HG02973 (cell line): ENCODE measurements at regions not wholly inside any gene's neighbourhood (a gene's known extent, or its start where the extent isn't known, plus 50 kb on each side); places are given as distances from the start of the nearest gene placed in this dataset.
A peak's percentile ranks its signal among the peaks of the same experiment; 100 is the strongest.
"Not testable (repeated sequence)": the region's sequence is repeated elsewhere in the genome, so short reads cannot be mapped to it uniquely, and the experiment has no call there.

Experiments used
- ATAC-seq: cut with Tn5 transposase; IDR thresholded peaks from one replicate; pipeline ENCODE4 v1.9.1; 2021; ENCODE audit warnings: moderate library complexity; ENCODE audit not compliant: unreplicated experiment

DNA sequence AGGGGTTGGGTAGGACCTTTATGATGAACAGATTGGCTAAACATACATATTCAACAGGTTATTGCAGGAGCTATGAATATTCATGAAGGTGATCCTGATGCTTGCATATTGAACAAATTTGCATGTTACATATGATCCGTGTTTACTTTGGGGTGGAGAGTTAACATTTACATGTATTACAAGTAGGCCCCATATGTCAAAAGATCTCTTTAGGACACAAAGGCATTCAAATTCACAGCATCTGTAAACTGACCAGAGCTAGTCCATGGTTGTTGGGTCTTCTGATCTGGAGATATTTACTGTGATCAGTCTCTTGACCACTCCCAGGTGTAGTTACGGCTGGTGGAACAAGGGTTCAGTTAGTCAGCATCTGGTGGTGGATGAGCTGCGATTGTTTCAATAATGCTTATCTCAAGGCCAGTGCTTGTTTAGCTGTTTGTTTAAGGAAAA lies 80.4 kb downstream of the PMAIP1 start:
- ATAC-seq: no peak

DNA sequence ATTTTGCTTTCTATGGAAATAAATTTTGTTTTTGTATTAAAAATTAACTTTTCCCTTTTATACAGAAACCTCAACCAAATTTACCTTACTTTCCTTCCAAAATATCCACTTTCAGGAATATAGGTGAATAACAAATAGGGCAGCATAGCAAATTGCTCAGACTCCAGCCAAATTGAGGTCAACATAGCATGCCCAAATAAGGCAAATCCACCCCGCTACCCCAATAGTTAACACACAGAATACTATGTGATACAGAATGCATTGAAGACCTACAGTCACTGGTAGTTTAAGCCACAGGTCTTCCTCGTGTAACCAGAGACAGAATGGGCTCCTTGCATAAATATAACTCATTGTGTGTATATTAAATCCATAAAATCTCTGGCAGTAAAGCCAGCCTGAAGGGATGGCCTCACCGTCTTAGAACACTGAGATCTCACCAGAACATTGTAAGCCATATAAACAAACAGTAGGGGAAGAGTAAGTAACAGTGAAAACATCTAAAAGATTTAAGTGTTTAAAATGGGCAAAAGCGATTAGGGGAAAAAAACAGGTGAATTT lies 72.2 kb downstream of the PMAIP1 start:
- no peak for ATAC-seq

DNA sequence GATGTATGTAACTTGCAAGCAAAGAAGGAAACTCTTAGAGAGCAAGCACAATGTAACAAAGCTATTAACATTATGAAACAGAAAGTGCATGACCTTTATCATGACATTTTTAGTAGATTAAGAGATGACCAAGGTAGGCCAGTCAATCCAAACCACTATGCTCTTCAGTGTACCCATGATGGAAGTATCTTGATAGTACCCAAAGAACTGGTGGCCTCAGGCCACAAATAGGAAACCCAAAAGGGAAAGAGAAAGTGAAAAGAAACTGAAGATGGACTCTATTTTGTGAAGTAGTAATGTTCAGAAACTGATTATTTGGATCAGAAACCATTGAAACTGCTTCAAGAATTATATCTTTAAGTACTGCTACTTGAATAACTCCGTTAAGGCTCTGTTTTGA lies 71.3 kb downstream of the PMAIP1 start:
- ATAC-seq: peak; percentile 73

GRCh38 chr18:59969477-59970028 lies 69.8 kb downstream of the PMAIP1 start:
- not testable (repeated sequence) for ATAC-seq

GRCh38 chr18:59968583-59968982 lies 68.8 kb downstream of the PMAIP1 start:
- ATAC-seq: no peak

GRCh38 chr18:59967878-59968277 lies 68.1 kb downstream of the PMAIP1 start:
- ATAC-seq: no peak

- ATAC-seq: no peak
These were observed 67.1 kb downstream of the PMAIP1 start for GRCh38 chr18:59966913-59967312.

GRCh38 chr18:59963229-59963628 lies 63.4 kb downstream of the PMAIP1 start:
- ATAC-seq: no peak

DNA sequence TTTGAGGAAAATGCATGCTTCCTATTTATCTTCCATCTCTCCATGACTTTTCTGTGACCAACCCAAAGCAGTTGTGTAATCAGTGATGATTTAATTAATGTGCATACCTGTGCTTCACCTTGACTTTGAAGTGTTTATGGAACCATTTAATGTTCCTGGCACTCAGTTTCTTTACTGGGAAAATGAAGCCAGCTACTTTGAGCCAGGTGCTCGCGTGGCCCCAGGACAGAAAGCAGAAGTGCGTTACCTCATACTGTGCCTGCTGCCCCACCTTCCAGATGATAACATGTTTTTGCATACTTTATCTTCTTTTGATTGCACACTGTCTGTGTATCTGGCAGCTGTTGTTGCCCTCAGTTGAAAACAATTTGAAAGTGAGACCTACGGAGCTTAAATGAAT lies 61.3 kb downstream of the PMAIP1 start:
- ATAC-seq: peak; percentile 80

DNA sequence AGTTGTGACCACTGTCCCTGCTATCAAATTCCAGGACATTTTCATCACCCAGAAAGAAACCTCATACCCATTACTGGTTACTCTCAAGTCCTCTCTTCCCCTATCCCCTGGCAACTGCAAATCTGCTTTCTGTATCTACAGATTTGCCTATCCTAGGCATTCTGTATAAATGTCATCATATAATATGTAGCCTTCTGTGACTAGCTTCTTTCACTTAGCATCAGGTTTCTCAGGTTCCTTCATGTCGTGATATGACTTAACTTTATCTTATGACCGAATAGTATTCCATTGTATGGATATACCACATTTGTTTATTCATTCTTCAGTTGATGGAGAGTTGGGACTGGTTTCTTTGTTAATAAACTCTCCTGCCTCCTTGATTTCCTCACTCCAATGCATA lies 60.5 kb downstream of the PMAIP1 start:
- no peak for ATAC-seq

GRCh38 chr18:59959606-59960005 lies 59.8 kb downstream of the PMAIP1 start:
- ATAC-seq: no peak

DNA sequence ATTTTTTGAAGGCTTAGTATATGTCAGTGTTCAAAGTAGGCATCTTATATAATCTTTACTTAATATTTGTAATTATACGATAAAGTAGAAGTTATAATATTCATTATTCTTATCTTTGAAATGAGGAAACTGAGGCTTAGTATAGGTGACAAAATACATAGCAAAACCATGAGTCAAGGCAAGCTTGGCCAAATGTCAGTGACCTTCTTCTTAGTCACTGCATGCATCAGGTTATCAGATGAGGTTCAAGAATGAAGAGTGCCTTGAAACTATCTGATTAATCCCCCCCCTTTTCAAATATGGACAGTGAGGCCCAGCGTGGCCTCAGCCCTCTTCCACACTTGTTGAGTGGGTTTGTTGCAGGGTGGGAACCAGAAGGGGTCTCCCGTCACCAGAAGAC lies 59.3 kb downstream of the PMAIP1 start:
- no peak for ATAC-seq

DNA sequence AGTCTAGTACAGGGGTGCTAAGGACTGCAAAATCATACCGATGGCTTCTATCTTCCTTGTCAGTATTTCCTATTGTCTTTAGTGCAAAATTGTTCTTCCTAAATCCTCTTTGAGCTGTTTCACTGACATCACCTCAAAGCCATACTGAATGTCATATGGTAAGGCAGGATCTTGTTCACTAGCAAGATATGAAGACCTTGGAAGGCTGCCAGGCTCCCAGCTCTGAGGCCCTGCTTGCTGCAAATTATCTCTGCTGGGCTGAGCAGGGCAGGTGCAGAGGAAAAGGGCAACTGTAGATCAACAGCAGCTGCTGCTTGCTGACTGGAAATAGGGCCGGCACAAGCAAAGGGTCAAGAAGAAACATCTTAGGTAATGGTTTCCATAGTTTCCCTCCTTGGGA lies 58.2 kb downstream of the PMAIP1 start:
- ATAC-seq: no peak

DNA sequence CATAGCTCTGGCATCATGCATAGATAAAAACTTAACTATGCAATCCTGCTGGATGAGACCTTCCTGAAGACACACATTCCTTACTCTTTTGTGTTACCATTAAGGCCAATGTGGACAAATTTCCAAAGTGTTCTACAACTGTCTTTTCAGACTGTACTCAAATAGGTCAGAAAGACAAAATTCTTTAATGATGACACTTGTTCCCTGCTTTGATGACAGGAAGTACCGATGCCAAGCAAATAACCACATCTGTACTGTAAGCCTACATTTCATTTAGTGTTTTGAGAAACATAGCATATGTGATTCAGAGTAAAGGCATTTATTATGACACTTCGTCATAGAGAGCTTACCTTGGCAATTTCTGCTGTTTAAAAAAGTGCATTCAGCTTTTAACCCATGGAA lies 55.0 kb downstream of the PMAIP1 start:
- no peak for ATAC-seq

GRCh38 chr18:59954241-59954640 lies 54.4 kb downstream of the PMAIP1 start:
- no peak for ATAC-seq
